ENCODE measurements at regions not wholly inside any gene's neighbourhood (a gene's known extent, or its start where the extent isn't known, plus 50 kb on each side); places are given as distances from the start of the nearest gene placed in this dataset.

DNA sequence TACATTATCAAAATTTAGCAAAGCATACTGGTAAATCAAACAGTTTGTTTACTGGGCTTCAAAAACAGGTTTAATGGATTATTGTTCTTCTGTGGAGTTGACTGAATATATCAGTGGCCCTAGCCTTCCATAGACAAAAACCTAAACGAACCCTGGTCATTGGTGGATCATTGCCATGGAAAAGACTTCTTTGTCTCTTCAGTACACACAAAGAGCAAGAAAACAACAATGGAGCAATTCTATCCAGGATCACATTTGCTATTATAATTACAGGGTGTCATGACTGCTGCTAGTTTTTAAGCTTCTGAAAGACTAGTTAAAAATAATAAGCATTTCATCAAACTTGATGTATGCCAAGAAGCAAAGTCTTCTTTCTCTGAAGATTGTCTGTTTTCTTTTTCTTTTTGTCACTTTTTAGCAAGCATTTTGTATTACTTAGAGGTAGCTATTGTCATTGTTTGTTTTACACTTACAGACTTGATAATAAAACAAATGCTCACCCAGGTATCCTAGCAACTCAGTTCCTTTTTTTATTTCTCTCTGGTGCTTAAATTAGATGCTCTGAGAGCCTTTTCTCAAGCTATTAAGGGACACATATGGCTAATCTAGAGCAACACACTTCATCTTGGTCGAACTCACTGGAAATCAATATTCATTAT, 1228.7 kb upstream of the DDX18 start:
- DNase-seq (ENCODE audit: extremely low spot score): no peak
- TF ChIP-seq, protein P1, sequence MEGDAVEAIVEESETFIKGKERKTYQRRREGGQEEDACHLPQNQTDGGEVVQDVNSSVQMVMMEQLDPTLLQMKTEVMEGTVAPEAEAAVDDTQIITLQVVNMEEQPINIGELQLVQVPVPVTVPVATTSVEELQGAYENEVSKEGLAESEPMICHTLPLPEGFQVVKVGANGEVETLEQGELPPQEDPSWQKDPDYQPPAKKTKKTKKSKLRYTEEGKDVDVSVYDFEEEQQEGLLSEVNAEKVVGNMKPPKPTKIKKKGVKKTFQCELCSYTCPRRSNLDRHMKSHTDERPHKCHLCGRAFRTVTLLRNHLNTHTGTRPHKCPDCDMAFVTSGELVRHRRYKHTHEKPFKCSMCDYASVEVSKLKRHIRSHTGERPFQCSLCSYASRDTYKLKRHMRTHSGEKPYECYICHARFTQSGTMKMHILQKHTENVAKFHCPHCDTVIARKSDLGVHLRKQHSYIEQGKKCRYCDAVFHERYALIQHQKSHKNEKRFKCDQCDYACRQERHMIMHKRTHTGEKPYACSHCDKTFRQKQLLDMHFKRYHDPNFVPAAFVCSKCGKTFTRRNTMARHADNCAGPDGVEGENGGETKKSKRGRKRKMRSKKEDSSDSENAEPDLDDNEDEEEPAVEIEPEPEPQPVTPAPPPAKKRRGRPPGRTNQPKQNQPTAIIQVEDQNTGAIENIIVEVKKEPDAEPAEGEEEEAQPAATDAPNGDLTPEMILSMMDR (IDR thresholded peaks at IDR 0.05; ENCODE audit: control extremely low read depth, extremely low read depth, low read depth, missing control alignments): no peak
- POLR2A ChIA-PET: no interaction called here
- CTCF ChIA-PET: interaction anchor here (1.0 kb wide), 1 partner anchor 51 kb away, joined by 3 read pairs; no protein-coding TSS in a partner anchor

DNA sequence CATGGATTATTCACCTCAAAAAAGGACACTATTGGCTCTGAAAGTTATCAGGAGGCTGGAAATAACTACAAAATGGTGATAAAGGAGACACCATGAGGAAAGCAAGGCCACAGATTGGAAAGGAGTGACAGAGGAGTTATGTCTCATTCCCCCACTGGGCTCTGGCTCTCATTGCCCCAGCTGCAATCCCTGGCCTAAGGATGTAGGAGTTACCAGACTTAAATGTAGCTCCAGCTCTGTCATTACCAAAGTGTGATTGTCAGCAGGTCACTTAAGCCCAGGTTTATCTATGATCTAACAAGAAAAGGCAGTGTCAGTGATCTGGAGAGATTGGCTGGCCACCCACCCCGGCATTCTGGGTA, 1228.2 kb upstream of the DDX18 start:
- TF ChIP-seq, protein P1 (IDR thresholded peaks at IDR 0.05; ENCODE audit: control extremely low read depth, extremely low read depth, low read depth, missing control alignments): no peak
- CTCF ChIA-PET: interaction anchor here (1.0 kb wide), 1 partner anchor 52 kb away, joined by 3 read pairs; no protein-coding TSS in a partner anchor
- DNase-seq (ENCODE audit: extremely low spot score): no peak
- POLR2A ChIA-PET: no interaction called here
